ENCODE measurements at regions not wholly inside any gene's neighbourhood (a gene's known extent, or its start where the extent isn't known, plus 50 kb on each side); places are given as distances from the start of the nearest gene placed in this dataset.

DNA sequence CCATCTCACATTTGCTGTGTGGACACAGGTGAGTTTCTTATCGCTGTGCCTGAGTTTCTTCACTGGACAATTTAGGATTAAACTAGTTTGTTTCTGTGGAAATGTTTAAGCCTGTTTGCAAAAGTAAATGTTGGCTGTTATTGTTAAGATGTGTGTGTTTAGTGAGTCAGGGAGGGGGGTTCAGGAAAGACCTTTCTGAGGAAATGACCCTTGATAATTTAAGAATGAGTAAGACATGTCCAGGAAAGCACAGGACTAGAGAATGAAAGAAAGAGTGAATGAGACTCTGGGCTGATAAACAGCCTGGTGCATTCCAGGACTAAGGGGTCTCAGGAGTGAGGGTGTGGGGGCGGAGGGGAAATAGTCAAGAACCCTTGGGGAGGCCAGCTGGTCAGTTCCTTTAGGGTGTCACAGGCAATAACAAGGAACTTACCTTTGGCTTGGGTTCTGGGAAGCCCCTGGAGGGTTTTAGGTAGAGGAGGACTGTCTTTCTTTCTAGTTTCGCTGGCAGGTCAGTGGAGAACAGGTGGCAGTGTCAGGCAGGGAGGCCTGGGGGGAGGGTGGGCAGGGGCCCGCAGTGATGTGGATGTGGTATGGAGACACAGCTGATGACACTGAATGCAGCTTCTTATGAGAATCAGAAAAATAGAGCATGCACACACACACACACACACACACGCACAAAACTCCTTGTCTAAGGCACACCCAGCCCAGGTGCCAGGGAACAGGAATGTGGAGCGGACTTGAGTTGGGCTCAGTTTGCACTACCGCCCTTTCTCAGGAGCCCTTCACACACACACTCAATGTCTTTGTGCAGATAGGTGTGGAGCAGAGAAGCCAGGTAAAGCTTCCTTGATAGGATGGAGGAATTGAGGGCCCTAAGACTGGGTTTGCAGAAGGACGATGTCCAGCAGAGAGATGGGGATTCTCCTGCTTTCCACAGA lies 1005.5 kb downstream of the VRK1 start (continued):
- no peak for TF ChIP-seq POLR2A (IDR thresholded peaks at IDR 0.05; ENCODE audit: low read depth, low read length)

DNA sequence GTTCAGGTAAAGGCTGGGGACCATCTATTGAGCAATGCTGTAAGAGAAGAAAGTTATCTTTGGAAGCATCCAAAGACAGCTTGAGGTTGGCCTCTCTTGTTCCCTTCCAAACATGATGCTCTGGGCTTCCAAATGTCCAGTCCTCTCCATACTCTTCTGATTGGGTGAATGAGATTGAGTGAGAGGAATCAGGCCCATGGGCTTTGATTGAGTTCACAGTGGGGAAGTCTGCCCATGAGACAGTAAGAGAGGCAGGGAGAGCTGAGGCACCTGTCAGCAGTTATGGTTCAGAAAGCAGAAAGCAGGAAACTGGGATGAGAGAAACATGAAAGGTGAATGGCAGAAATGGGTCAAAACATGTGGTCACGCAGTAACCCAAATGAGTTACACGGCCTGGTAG lies 1006.9 kb downstream of the VRK1 start:
- H3K27ac ChIP-seq (ENCODE audit: insufficient read depth, low read length) = no peak overlapping the region
- no peak overlapping the region for H2BK20ac ChIP-seq (ENCODE audit: low read depth, low read length)
- H3K9me1 ChIP-seq (ENCODE audit: insufficient read depth, low read length) = no peaks in the 10 kb centered on the region
- DNase-seq (no peak), ATAC-seq (ENCODE audit: low read depth) (no peak)
- no peak overlapping the region for H2BK15ac ChIP-seq (ENCODE audit: low read depth, low read length)
- no peak overlapping the region for H4K8ac ChIP-seq (ENCODE audit: low read depth in 2 of 2, low read length in 2 of 2)
- no CpG with 5 or more reads among the region's 2 CpGs for WGBS, 2 experiments (ENCODE audit: extremely low coverage in 2 of 2, insufficient read length in 1 of 2)
- no peak overlapping the region for H4K91ac ChIP-seq (ENCODE audit: insufficient read depth, low read depth, low read length)
- intact Hi-C loops (cut with micrococcal nuclease) = no loop called here
- no peaks in the 10 kb centered on the region for H3K36me3 ChIP-seq (ENCODE audit: control insufficient read depth, insufficient read depth, low read length)
- no peak overlapping the region for H2AK9ac ChIP-seq (replicated peaks; ENCODE audit: low read depth, low read length, poor library complexity)
- no peak overlapping the region for H3K4ac ChIP-seq (ENCODE audit: low read depth, low read length)
- no peaks in the 10 kb centered on the region for H3K27me3 ChIP-seq (ENCODE audit: control insufficient read depth, insufficient read depth, low read length)
- in situ Hi-C loops (cut with MboI; ENCODE audit: low sequenced_read_pairs) = no loop called here
- H3K4me1 ChIP-seq (ENCODE audit: control insufficient read depth, insufficient read depth, low read length) = no peaks in the 10 kb centered on the region
- BruUV-seq (replicated peaks) = no TSS peak
- no peak overlapping the region for H3K4me3 ChIP-seq (ENCODE audit: insufficient read depth, low read depth, low read length)
- H3K14ac ChIP-seq (replicated peaks; ENCODE audit: low read depth, low read length) = no peak overlapping the region
- H2BK5ac ChIP-seq (ENCODE audit: low read depth, low read length, poor library complexity, severe bottlenecking) = no peak overlapping the region
- POLR2A ChIA-PET (ENCODE audit: unreplicated experiment) = no interaction called here
- H3K18ac ChIP-seq (ENCODE audit: low read depth, low read length) = no peak overlapping the region
- dilution Hi-C loops (cut with HindIII; ENCODE audit: low sequenced_read_pairs, unreplicated experiment) = no loop called here
- no peaks in the 10 kb centered on the region for H3K79me1 ChIP-seq (ENCODE audit: low read depth in 1 of 2, low read length in 2 of 2)
- no peak overlapping the region for H3K56ac ChIP-seq (ENCODE audit: extremely low read depth, insufficient read depth, low read length)
- H2AK5ac ChIP-seq (ENCODE audit: low read depth, low read length) = no peak overlapping the region
- CTCF ChIA-PET = no interaction called here
- no peak overlapping the region for H4K5ac ChIP-seq (ENCODE audit: low read depth, low read length)
- H2BK120ac ChIP-seq (ENCODE audit: low read depth, low read length) = no peak overlapping the region
- H3K4me2 ChIP-seq (ENCODE audit: low read depth, low read length) = no peak overlapping the region
- H3K9me3 ChIP-seq (ENCODE audit: control insufficient read depth, insufficient read depth, low read length) = peaks cover 24% of the 10 kb centered on the region
- H3K23ac ChIP-seq (ENCODE audit: low read depth, low read length) = no peak overlapping the region
- no peaks in the 10 kb centered on the region for H4K20me1 ChIP-seq (ENCODE audit: insufficient read depth, low read length)
- no peak overlapping the region for H2AFZ ChIP-seq (replicated peaks; ENCODE audit: low read length, poor library complexity)
- no peak overlapping the region for H3K9ac ChIP-seq (ENCODE audit: low read depth, low read length)
- TF ChIP-seq, protein P1, sequence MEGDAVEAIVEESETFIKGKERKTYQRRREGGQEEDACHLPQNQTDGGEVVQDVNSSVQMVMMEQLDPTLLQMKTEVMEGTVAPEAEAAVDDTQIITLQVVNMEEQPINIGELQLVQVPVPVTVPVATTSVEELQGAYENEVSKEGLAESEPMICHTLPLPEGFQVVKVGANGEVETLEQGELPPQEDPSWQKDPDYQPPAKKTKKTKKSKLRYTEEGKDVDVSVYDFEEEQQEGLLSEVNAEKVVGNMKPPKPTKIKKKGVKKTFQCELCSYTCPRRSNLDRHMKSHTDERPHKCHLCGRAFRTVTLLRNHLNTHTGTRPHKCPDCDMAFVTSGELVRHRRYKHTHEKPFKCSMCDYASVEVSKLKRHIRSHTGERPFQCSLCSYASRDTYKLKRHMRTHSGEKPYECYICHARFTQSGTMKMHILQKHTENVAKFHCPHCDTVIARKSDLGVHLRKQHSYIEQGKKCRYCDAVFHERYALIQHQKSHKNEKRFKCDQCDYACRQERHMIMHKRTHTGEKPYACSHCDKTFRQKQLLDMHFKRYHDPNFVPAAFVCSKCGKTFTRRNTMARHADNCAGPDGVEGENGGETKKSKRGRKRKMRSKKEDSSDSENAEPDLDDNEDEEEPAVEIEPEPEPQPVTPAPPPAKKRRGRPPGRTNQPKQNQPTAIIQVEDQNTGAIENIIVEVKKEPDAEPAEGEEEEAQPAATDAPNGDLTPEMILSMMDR (conservative IDR thresholded peaks at IDR 0.05; ENCODE audit: low read depth, low read length) = no peak
- TF ChIP-seq MAFK (IDR thresholded peaks at IDR 0.05; ENCODE audit: low read depth, low read length) (no peak), NFE2L2 (IDR thresholded peaks at IDR 0.05; ENCODE audit: low read depth, low read length) (no peak), RFX5 (IDR thresholded peaks at IDR 0.05; ENCODE audit: low read depth, low read length) (no peak), RCOR1 (IDR thresholded peaks at IDR 0.05; ENCODE audit: insufficient replicate concordance, low read length) (no peak), CHD1 (IDR thresholded peaks at IDR 0.05; ENCODE audit: low read depth, low read length) (no peak), POLR2A (IDR thresholded peaks at IDR 0.05; ENCODE audit: low read depth, low read length) (no peak), BHLHE40 (IDR thresholded peaks at IDR 0.05; ENCODE audit: low read depth, low read length) (no peak), RAD21 (IDR thresholded peaks at IDR 0.05; ENCODE audit: low read length) (no peak), SMC3 (IDR thresholded peaks at IDR 0.05; ENCODE audit: low read depth, low read length) (no peak), FOS (IDR thresholded peaks at IDR 0.05; ENCODE audit: low read depth, low read length) (no peak), MAZ (IDR thresholded peaks at IDR 0.05; ENCODE audit: borderline replicate concordance, low read depth, low read length) (no peak)
- TF ChIP-seq, protein P2, sequence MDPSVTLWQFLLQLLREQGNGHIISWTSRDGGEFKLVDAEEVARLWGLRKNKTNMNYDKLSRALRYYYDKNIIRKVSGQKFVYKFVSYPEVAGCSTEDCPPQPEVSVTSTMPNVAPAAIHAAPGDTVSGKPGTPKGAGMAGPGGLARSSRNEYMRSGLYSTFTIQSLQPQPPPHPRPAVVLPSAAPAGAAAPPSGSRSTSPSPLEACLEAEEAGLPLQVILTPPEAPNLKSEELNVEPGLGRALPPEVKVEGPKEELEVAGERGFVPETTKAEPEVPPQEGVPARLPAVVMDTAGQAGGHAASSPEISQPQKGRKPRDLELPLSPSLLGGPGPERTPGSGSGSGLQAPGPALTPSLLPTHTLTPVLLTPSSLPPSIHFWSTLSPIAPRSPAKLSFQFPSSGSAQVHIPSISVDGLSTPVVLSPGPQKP (IDR thresholded peaks at IDR 0.05; ENCODE audit: borderline replicate concordance, low read depth, low read length) = no peak

Measured in IMR-90 (cell line).